ENCODE measurements at regions not wholly inside any gene's neighbourhood (a gene's known extent, or its start where the extent isn't known, plus 50 kb on each side); places are given as distances from the start of the nearest gene placed in this dataset.

- Histone ChIP-seq H3K27me3 (ENCODE audit: insufficient read depth) (no peaks in the 10 kb centered on the region), H3K36me3 (ENCODE audit: insufficient read depth) (no peaks in the 10 kb centered on the region; the same call in 1 of the 2 replicates), H3K4me1 (ENCODE audit: insufficient read depth) (no peaks in the 10 kb centered on the region), H3K79me2 (replicated peaks; ENCODE audit: insufficient read depth) (no peaks in the 10 kb centered on the region), H3F3A (replicated peaks; ENCODE audit: low read depth) (no peaks in the 10 kb centered on the region), H3K4me2 (no peak overlapping the region), H3K27ac (ENCODE audit: low read depth) (no peak overlapping the region), H4K20me1 (replicated peaks; ENCODE audit: insufficient read depth) (no peaks in the 10 kb centered on the region), H3K9me2 (ENCODE audit: insufficient read depth) (no peaks in the 10 kb centered on the region), H3K4me3 (no peak overlapping the region), H2AFZ (no peak overlapping the region)
- peaks cover 98% of the 10 kb centered on the region for H3K9me3 Mint-ChIP-seq
- peaks cover 60% of the 10 kb centered on the region for H3K36me3 Mint-ChIP-seq (ENCODE audit: low read depth)
- H3K4me1 Mint-ChIP-seq: no peaks in the 10 kb centered on the region
- no peak for TF ChIP-seq ZNF114 (CRISPR knock-in tag; IDR thresholded peaks at IDR 0.05)
- TF ChIP-seq ZNF331 (CRISPR knock-in tag; IDR thresholded peaks at IDR 0.05; ENCODE audit: low read depth): no peak
- TF ChIP-seq NANOG (IDR thresholded peaks at IDR 0.05; ENCODE audit: borderline replicate concordance): no peak
- TF ChIP-seq, protein P1, sequence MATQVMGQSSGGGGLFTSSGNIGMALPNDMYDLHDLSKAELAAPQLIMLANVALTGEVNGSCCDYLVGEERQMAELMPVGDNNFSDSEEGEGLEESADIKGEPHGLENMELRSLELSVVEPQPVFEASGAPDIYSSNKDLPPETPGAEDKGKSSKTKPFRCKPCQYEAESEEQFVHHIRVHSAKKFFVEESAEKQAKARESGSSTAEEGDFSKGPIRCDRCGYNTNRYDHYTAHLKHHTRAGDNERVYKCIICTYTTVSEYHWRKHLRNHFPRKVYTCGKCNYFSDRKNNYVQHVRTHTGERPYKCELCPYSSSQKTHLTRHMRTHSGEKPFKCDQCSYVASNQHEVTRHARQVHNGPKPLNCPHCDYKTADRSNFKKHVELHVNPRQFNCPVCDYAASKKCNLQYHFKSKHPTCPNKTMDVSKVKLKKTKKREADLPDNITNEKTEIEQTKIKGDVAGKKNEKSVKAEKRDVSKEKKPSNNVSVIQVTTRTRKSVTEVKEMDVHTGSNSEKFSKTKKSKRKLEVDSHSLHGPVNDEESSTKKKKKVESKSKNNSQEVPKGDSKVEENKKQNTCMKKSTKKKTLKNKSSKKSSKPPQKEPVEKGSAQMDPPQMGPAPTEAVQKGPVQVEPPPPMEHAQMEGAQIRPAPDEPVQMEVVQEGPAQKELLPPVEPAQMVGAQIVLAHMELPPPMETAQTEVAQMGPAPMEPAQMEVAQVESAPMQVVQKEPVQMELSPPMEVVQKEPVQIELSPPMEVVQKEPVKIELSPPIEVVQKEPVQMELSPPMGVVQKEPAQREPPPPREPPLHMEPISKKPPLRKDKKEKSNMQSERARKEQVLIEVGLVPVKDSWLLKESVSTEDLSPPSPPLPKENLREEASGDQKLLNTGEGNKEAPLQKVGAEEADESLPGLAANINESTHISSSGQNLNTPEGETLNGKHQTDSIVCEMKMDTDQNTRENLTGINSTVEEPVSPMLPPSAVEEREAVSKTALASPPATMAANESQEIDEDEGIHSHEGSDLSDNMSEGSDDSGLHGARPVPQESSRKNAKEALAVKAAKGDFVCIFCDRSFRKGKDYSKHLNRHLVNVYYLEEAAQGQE (IDR thresholded peaks at IDR 0.05; ENCODE audit: unreplicated experiment): no peak
- TF ChIP-seq POLR2AphosphoS5 (IDR thresholded peaks at IDR 0.05; ENCODE audit: low read depth): no peak
- no peak for TF ChIP-seq CREB1 (CRISPR knock-in tag; IDR thresholded peaks at IDR 0.05; ENCODE audit: low read depth)
- H3K4me3 Mint-ChIP-seq: no peak overlapping the region
- no peak for ATAC-seq
- no peak overlapping the region for H3K27ac Mint-ChIP-seq
- H3K27me3 Mint-ChIP-seq (ENCODE audit: insufficient read depth, low read depth, poor library complexity): peaks cover 5% of the 10 kb centered on the region
- no peak for DNase-seq (ENCODE audit: low spot score)
These were observed 1233.2 kb upstream of the AUTS2 start for GRCh38 chr7:68364886-68365625.

- no peaks in the 10 kb centered on the region for H3F3A ChIP-seq (replicated peaks; ENCODE audit: low read depth)
- H3K27me3 ChIP-seq (ENCODE audit: insufficient read depth): no peaks in the 10 kb centered on the region
- Mint-ChIP-seq H3K4me3 (no peak overlapping the region), H3K27ac (no peak overlapping the region), H3K9me3 (peaks cover 99% of the 10 kb centered on the region), H3K4me1 (no peaks in the 10 kb centered on the region), H3K27me3 (ENCODE audit: insufficient read depth, low read depth, poor library complexity) (peaks cover 5% of the 10 kb centered on the region), H3K36me3 (ENCODE audit: low read depth) (peaks cover 31% of the 10 kb centered on the region; the same call in 2 of the 3 replicates)
- DNase-seq (ENCODE audit: low spot score): no peak
- H3K79me2 ChIP-seq (replicated peaks; ENCODE audit: insufficient read depth): no peaks in the 10 kb centered on the region
- H2AFZ ChIP-seq: no peak overlapping the region
- no peaks in the 10 kb centered on the region for H4K20me1 ChIP-seq (replicated peaks; ENCODE audit: insufficient read depth)
- no peak overlapping the region for H3K4me2 ChIP-seq
- ATAC-seq: no peak
- no peaks in the 10 kb centered on the region for H3K9me2 ChIP-seq (ENCODE audit: insufficient read depth)
- H3K4me1 ChIP-seq (ENCODE audit: insufficient read depth): no peaks in the 10 kb centered on the region
- H3K4me3 ChIP-seq: no peak overlapping the region
- H3K27ac ChIP-seq (ENCODE audit: low read depth): no peak overlapping the region
- H3K36me3 ChIP-seq (ENCODE audit: insufficient read depth): no peaks in the 10 kb centered on the region; the same call in 1 of the 2 replicates
- no peak for TF ChIP-seq EZH2phosphoT487 (IDR thresholded peaks at IDR 0.05; ENCODE audit: unreplicated experiment)
- TF ChIP-seq ETS1 (IDR thresholded peaks at IDR 0.05): no peak
- no peak for TF ChIP-seq NANOG (IDR thresholded peaks at IDR 0.05; ENCODE audit: borderline replicate concordance)
- TF ChIP-seq JUNB (IDR thresholded peaks at IDR 0.05; ENCODE audit: unreplicated experiment): no peak
- no peak for TF ChIP-seq ZNF462 (CRISPR knock-in tag; IDR thresholded peaks at IDR 0.05)
- TF ChIP-seq ZNF114 (CRISPR knock-in tag; IDR thresholded peaks at IDR 0.05): no peak
- TF ChIP-seq CREB1 (CRISPR knock-in tag; IDR thresholded peaks at IDR 0.05; ENCODE audit: low read depth): no peak
- TF ChIP-seq POLR2AphosphoS5 (IDR thresholded peaks at IDR 0.05; ENCODE audit: low read depth): no peak
- no peak for TF ChIP-seq ZNF331 (CRISPR knock-in tag; IDR thresholded peaks at IDR 0.05; ENCODE audit: low read depth)
These were observed 1226.3 kb upstream of the AUTS2 start for GRCh38 chr7:68371985-68372384.
